Mesenchymal stem cell (in vitro differentiated cells and primary cell): ENCODE measurements at regions not wholly inside any gene's neighbourhood (a gene's known extent, or its start where the extent isn't known, plus 50 kb on each side); places are given as distances from the start of the nearest gene placed in this dataset.

ENCODE experiments used
- DNase-seq: peaks from one replicate; pipeline ENCODE4 v3.0.0-alpha.2; 2013
- H2AFZ ChIP-seq: one replicate; pipeline ENCODE4 v1.6.1; 2013; ENCODE audit warnings: low read depth, mild to moderate bottlenecking, control low read depth, inconsistent platforms, low read length, moderate library complexity
- H2AK5ac ChIP-seq: 2 replicates; pipeline ENCODE4 v1.6.1; 2013; ENCODE audit warnings: low read length, moderate library complexity, mild to moderate bottlenecking, inconsistent platforms; ENCODE audit not compliant: severe bottlenecking
- H2BK120ac ChIP-seq: one replicate; pipeline ENCODE4 v1.6.1; 2013; ENCODE audit warnings: low read depth, mild to moderate bottlenecking, inconsistent platforms, low read length, moderate library complexity
- H2BK12ac ChIP-seq, 2 experiments: one replicate each; pipeline ENCODE4 v1.6.1; 2013; ENCODE audit warnings: inconsistent platforms in 2 of 2, low read length in 2 of 2, mild to moderate bottlenecking in 2 of 2, moderate library complexity in 2 of 2, control low read depth in 1 of 2
- H2BK15ac ChIP-seq: one replicate; pipeline ENCODE4 v1.6.1; 2013; ENCODE audit warnings: mild to moderate bottlenecking, low read depth, inconsistent platforms; ENCODE audit not compliant: poor library complexity, severe bottlenecking
- H2BK5ac ChIP-seq: 2 replicates; pipeline ENCODE4 v1.6.1; 2013; ENCODE audit warnings: low read depth, mild to moderate bottlenecking, low read length, control low read depth, inconsistent platforms; ENCODE audit not compliant: poor library complexity, severe bottlenecking
- H3K14ac ChIP-seq, 2 experiments: one replicate each; pipeline ENCODE4 v1.6.1; 2013; ENCODE audit warnings: inconsistent platforms in 2 of 2, low read length in 2 of 2, control low read depth in 1 of 2, mild to moderate bottlenecking in 1 of 2, moderate library complexity in 1 of 2
- H3K18ac ChIP-seq, 2 experiments: one replicate each; pipeline ENCODE4 v1.6.1; 2013; ENCODE audit warnings: inconsistent platforms in 2 of 2, low read length in 2 of 2, control low read depth in 1 of 2, low read depth in 1 of 2, mild to moderate bottlenecking in 1 of 2
- H3K23ac ChIP-seq, 2 experiments: one replicate each; pipeline ENCODE4 v1.6.1; 2013; ENCODE audit warnings: inconsistent platforms in 2 of 2, low read length in 2 of 2, mild to moderate bottlenecking in 2 of 2, moderate library complexity in 2 of 2, control low read depth in 1 of 2
- H3K27ac ChIP-seq: 2 replicates; pipeline ENCODE4 v1.5.1; 2013; ENCODE audit warnings: mild to moderate bottlenecking, moderate library complexity, low read length, control low read depth, inconsistent platforms; ENCODE audit not compliant: poor library complexity, severe bottlenecking
- H3K27me3 ChIP-seq, 2 experiments: 2 replicates each; pipeline versions ENCODE4 v1.6.1 to v1.7.0; 2013; ENCODE audit warnings: low read length in 2 of 2, mild to moderate bottlenecking in 2 of 2, moderate library complexity in 2 of 2, control low read depth in 1 of 2, inconsistent platforms in 1 of 2; ENCODE audit not compliant: control insufficient read depth in 1 of 2, insufficient read depth in 1 of 2
- H3K36me3 ChIP-seq, 2 experiments: 2 replicates each; pipeline versions ENCODE4 v1.6.1 to v1.7.0; 2013; ENCODE audit warnings: low read length in 2 of 2, control low read depth in 1 of 2, inconsistent platforms in 1 of 2, low read depth in 1 of 2, mild to moderate bottlenecking in 1 of 2; ENCODE audit not compliant: insufficient read depth in 2 of 2, control insufficient read depth in 1 of 2
- H3K4ac ChIP-seq, 2 experiments: one replicate each; pipeline ENCODE4 v1.6.1; 2013; ENCODE audit warnings: inconsistent platforms in 2 of 2, low read length in 2 of 2, mild to moderate bottlenecking in 2 of 2, moderate library complexity in 2 of 2, control low read depth in 1 of 2, low read depth in 1 of 2
- H3K4me1 ChIP-seq: 2 replicates; pipeline ENCODE4 v1.6.1; 2013; ENCODE audit warnings: low read depth, low read length, control low read depth; ENCODE audit not compliant: control insufficient read depth, insufficient read depth
- H3K4me2 ChIP-seq: 2 replicates; pipeline ENCODE4 v1.6.1; 2013; ENCODE audit warnings: low read length, mild to moderate bottlenecking, inconsistent platforms; ENCODE audit not compliant: poor library complexity, severe bottlenecking
- H3K4me3 ChIP-seq, 2 experiments: 2 replicates each; pipeline versions ENCODE4 v1.5.1 to v1.7.0; 2013; ENCODE audit warnings: low read length in 2 of 2, mild to moderate bottlenecking in 2 of 2, control low read depth in 1 of 2, low read depth in 1 of 2; ENCODE audit not compliant: insufficient read depth in 1 of 2
- H3K79me1 ChIP-seq: replicated peaks from 2 replicates; pipeline ENCODE4 v1.6.1; 2013; ENCODE audit warnings: mild to moderate bottlenecking, control low read depth, low read length, inconsistent platforms; ENCODE audit not compliant: poor library complexity, severe bottlenecking
- H3K9ac ChIP-seq: 2 replicates; pipeline ENCODE4 v1.7.0; 2013; ENCODE audit warnings: mild to moderate bottlenecking, low read length, moderate library complexity
- H3K9me3 ChIP-seq: 2 replicates; pipeline ENCODE4 v1.7.0; 2013; ENCODE audit warnings: mild to moderate bottlenecking, low read length; ENCODE audit not compliant: control insufficient read depth
- H4K8ac ChIP-seq: one replicate; pipeline ENCODE4 v1.6.1; 2013; ENCODE audit warnings: inconsistent platforms, mild to moderate bottlenecking, low read length, moderate library complexity
- H4K91ac ChIP-seq: one replicate; pipeline ENCODE4 v1.6.1; 2013; ENCODE audit warnings: mild to moderate bottlenecking, low read length, inconsistent platforms
- WGBS: methylation state at CpG from one replicate; pipeline ENCODE4 v1.1.7; 2013; ENCODE audit warnings: mixed read lengths; 5-methylcytosine and 5-hydroxymethylcytosine counted together

DNA sequence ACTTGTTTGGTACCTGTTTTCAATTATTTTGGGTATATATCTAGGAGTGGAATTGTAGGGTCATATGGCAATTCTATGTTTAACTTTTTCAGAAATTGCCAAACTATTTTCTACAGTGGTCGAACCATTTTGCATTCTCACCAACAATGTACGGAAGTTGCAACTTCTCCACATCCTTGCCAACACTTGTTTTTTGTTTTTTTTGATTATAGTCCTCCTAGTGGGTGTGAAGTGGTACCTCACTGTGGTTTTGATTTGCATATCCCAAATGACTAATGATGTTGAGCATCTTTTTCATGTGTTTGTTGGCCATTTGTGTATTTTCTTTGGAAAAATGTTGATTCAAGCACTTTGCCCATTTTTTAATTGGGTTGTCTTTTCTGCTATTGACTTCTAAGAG, 122.1 kb downstream of the RPS24 start:
- no CpG with 5 or more reads among the region's 2 CpGs for WGBS
- H3K18ac ChIP-seq: no peak overlapping the region
- H3K79me1 ChIP-seq: no peaks in the 10 kb centered on the region
- H2BK5ac ChIP-seq: no peak overlapping the region
- no peak for DNase-seq
- no peaks in the 10 kb centered on the region for H3K4me1 ChIP-seq
- no peak overlapping the region for H4K8ac ChIP-seq
- H3K4me3 ChIP-seq: no peak overlapping the region
- H3K27ac ChIP-seq: no peak overlapping the region
- H3K14ac ChIP-seq: no peak overlapping the region
- peaks cover 7 to 41% of the 10 kb centered on the region in 2 experiments for H3K27me3 ChIP-seq
- no peak overlapping the region for H2AFZ ChIP-seq
- no peak overlapping the region for H4K91ac ChIP-seq
- H3K9ac ChIP-seq: no peak overlapping the region
- no peaks in the 10 kb centered on the region for H3K36me3 ChIP-seq
- no peak overlapping the region for H2BK12ac ChIP-seq
- H3K23ac ChIP-seq: no peak overlapping the region
- H2BK15ac ChIP-seq: no peak overlapping the region
- no peak overlapping the region for H3K4me2 ChIP-seq
- no peak overlapping the region for H2AK5ac ChIP-seq
- no peaks in the 10 kb centered on the region for H3K9me3 ChIP-seq
- H2BK120ac ChIP-seq: no peak overlapping the region
- no peak overlapping the region for H3K4ac ChIP-seq

DNA sequence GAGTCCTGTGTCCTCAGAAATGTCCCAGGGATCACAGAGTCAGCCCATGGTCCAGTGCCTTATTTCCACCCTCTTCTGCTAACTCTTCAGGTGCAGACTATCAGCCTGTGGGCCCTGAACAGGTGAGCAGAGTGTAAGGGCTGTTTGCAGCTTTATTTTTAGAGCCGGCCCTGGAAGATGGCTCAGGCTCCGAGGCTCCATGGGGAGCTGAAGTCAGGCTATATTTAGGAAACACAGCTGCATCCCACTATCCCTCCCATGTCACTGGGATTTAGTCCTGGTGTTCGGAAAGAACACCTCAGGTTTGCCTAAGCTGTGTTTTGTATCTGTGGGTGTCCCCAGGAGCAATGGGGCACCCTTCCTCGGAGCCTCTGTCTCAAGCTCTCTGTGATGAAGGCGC, 126.9 kb downstream of the RPS24 start:
- Histone ChIP-seq H4K91ac (no peak overlapping the region), H3K9me3 (peaks cover 9% of the 10 kb centered on the region), H3K27ac (no peak overlapping the region), H2BK120ac (no peak overlapping the region), H2BK12ac (no peak overlapping the region), H3K4ac (no peak overlapping the region), H2AFZ (no peak overlapping the region), H3K4me1 (no peaks in the 10 kb centered on the region), H3K4me2 (no peak overlapping the region), H2AK5ac (no peak overlapping the region), H3K9ac (no peak overlapping the region), H3K36me3 (no peaks in the 10 kb centered on the region), H3K27me3 (peaks cover 17 to 62% of the 10 kb centered on the region in 2 experiments), H3K14ac (no peak overlapping the region), H2BK5ac (no peak overlapping the region), H3K23ac (no peak overlapping the region), H4K8ac (no peak overlapping the region), H3K4me3 (no peak overlapping the region), H3K18ac (no peak overlapping the region), H3K79me1 (no peaks in the 10 kb centered on the region), H2BK15ac (no peak overlapping the region)
- 89% methylated on average over 5 of the region's 5 CpGs for WGBS
- no peak for DNase-seq

DNA sequence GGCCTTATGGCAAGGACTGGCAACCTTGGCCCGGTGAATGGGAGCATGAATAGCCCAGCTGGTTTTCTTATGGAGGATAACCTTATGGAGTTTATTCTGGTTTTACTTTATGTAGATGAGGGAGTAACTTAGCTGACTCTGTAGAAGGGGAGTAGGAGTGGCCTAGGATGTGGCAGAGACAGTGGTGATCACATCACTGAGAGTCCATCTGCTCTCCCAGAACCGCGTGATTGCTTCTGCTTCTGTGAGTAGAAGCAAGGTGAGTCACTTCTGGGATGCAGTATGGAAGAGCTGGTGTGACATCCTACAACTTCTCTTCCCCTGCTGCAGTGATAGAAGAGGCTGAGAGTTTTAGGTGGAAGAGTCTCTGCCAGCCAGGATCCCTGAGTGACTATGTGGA, 129.2 kb downstream of the RPS24 start:
- Histone ChIP-seq H2BK15ac (no peak overlapping the region), H3K36me3 (no peaks in the 10 kb centered on the region), H3K4me3 (no peak overlapping the region), H3K14ac (no peak overlapping the region), H3K27me3 (peaks cover 17 to 67% of the 10 kb centered on the region in 2 experiments), H3K4me1 (no peaks in the 10 kb centered on the region), H3K9ac (no peak overlapping the region), H3K4ac (no peak overlapping the region), H2AK5ac (no peak overlapping the region), H2BK12ac (no peak overlapping the region), H3K9me3 (peaks cover 9% of the 10 kb centered on the region), H3K79me1 (no peaks in the 10 kb centered on the region), H2AFZ (no peak overlapping the region), H2BK5ac (no peak overlapping the region), H3K18ac (no peak overlapping the region), H3K4me2 (no peak overlapping the region), H4K91ac (no peak overlapping the region), H3K23ac (no peak overlapping the region), H4K8ac (no peak overlapping the region), H3K27ac (no peak overlapping the region), H2BK120ac (no peak overlapping the region)
- 80% methylated on average over 3 of the region's 3 CpGs for WGBS
- no peak for DNase-seq

DNA sequence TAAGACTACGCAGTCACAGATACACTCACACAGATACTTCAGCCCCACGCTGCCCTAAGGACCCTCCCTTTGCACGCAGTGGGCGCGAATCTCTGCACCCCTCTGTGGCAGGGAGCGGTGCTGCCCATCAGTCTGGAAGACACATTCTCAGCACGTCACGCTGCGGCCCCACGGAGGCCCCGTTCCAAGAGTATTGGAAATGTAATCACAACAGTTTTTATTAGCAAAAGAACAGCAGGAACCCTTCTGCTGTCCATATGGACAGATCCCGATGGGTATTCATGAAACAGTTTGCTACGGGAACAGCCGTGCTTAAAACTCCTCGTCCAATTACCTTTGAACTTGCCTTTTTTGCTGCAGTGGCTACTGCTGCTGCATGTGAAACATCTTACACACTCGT, 131.0 kb downstream of the RPS24 start:
- Histone ChIP-seq H3K23ac (no peak overlapping the region), H3K79me1 (no peaks in the 10 kb centered on the region), H4K8ac (no peak overlapping the region), H2BK120ac (no peak overlapping the region), H3K27me3 (peaks cover 14 to 76% of the 10 kb centered on the region in 2 experiments), H3K27ac (no peak overlapping the region), H4K91ac (no peak overlapping the region), H3K4me2 (no peak overlapping the region), H3K4ac (no peak overlapping the region), H3K18ac (no peak overlapping the region), H2BK12ac (no peak overlapping the region), H3K4me3 (no peak overlapping the region), H3K9ac (no peak overlapping the region), H3K9me3 (peaks cover 9% of the 10 kb centered on the region), H2AFZ (no peak overlapping the region), H3K4me1 (no peaks in the 10 kb centered on the region), H3K14ac (no peak overlapping the region), H2BK5ac (no peak overlapping the region), H2AK5ac (no peak overlapping the region), H3K36me3 (no peaks in the 10 kb centered on the region), H2BK15ac (no peak overlapping the region)
- 89% methylated on average over 16 of the region's 16 CpGs for WGBS
- DNase-seq: no peak
